ENCODE measurements at regions not wholly inside any gene's neighbourhood (a gene's known extent, or its start where the extent isn't known, plus 50 kb on each side); places are given as distances from the start of the nearest gene placed in this dataset.
A peak's percentile ranks its signal among the peaks of the same experiment; 100 is the strongest.
"Not testable (repeated sequence)": the region's sequence is repeated elsewhere in the genome, so short reads cannot be mapped to it uniquely, and the experiment has no call there.

DNA sequence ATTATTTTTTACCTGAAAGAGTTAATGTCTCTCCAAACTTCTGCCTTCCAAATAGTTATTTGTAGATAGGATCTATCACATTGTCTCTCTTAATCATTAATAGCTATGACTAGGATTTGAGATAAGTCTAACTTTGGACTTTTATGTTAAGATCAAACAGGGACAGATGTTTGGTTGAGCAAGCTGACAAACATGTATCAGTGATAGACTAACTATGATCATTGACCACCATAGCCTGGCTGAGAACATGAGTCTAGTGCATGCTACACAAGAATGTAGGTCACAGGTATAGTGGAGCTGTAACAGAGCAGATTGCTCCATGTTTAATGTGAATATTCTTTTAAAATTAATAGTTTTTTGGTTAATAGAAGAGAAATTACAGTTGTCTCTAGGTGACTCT, 52.0 kb downstream of the SYT15B start:
- not testable (repeated sequence) for H3K9me3 Mint-ChIP-seq; H3K27ac Mint-ChIP-seq; H3K36me3 Mint-ChIP-seq; ATAC-seq; DNase-seq (ENCODE audit: low spot score in 2 of 2)

DNA sequence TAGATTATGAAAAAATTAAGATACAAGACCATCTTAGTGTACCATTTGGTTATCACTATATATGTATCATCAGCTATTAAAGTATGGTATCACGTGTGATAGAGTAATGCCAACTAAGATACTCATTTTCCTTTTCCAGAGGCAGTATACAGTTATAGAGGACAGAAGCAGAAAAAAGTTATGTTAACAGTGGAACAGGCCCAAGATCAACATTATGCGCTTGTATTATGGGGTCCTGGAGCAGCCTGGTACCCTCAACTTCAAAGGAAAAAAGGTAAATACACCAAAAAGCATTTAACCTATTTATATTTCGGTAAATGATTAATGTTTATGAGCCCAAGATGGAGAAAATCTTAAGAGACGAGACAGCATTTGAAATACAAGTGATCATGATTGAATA, 52.9 kb downstream of the SYT15B start:
- not testable (repeated sequence) for ATAC-seq; H3K27ac Mint-ChIP-seq; DNase-seq (ENCODE audit: low spot score in 2 of 2); H3K36me3 Mint-ChIP-seq; H3K9me3 Mint-ChIP-seq

DNA sequence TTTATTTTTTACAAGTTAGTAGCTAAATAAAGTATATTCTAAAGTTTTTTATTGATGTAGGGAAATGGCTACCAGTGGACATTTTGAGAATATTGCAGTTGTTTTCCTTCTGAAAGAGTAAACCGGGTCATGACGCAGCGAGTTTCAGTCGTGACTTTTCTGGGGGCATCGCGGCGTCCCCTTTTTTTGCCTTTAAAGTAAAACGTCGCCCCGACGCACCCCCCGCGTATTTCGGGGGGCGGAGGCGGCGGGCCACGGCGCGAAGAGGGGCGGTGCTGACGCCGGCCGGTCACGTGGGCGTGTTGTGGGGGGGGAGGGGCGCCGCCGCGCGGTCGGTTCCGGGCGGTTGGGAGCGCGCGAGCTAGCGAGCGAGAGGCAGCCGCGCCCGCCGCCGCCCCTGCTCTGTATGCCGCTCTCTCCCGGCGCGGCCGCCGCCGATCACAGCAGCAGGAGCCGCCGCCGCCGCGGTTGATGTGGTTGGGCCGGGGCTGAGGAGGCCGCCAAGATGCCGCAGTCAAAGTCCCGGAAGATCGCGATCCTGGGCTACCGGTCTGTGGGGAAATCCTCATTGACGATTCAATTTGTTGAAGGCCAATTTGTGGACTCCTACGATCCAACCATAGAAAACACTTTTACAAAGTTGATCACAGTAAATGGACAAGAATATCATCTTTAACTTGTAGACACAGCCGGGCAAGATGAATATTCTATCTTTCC, 57.5 kb downstream of the SYT15B start:
- DNase-seq (ENCODE audit: low spot score in 2 of 2), result peak in 1 of 2 donors; percentile 54
- not testable (repeated sequence) for H3K36me3 Mint-ChIP-seq, H3K9me3 Mint-ChIP-seq, H3K27ac Mint-ChIP-seq
- ATAC-seq, result peak; percentile 98

DNA sequence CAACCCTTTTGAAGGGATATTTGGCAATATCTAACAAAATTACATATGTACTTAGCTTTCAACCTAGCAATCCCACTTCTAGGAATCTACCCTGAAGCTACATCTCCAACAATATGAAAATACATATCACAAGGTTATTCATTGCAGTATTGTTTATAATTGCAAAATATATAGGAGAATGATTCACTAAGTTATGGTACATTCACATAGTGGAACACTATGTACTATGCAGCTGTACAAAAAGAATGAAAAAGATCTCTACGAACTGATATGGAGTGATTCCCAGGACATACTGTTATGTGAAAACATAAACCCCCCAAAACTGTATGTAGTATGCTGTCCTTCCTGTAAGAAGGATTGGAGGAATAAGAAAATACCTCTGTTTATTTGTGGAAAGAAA, 62.1 kb downstream of the SYT15B start:
- not testable (repeated sequence) for H3K27ac Mint-ChIP-seq, H3K9me3 Mint-ChIP-seq

DNA sequence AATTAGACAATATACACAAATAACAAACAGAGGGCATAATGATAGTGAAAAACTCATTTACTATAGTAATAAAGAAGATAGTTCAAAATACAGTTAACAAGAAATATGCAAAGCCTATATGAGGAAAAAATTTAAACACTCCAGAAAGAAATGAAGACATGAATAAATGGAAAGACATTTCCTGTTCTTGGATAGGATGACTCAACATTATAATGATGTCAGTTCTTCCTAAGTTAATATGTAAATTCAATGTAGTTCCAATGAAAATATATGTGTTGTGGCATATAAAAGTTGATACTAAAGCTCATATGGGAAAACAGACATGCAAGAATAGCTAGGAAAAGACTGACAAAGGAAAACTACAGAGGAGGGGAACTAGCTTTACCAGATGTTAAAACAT, 63.5 kb downstream of the SYT15B start:
- H3K36me3 Mint-ChIP-seq; H3K27ac Mint-ChIP-seq; ATAC-seq; DNase-seq (ENCODE audit: low spot score in 2 of 2); H3K9me3 Mint-ChIP-seq: not testable (repeated sequence)

More for the DNA sequence above, 62.1 kb downstream of the SYT15B start:
- DNase-seq (ENCODE audit: low spot score in 2 of 2); H3K36me3 Mint-ChIP-seq; ATAC-seq: not testable (repeated sequence)

- not testable (repeated sequence) for DNase-seq (ENCODE audit: low spot score in 2 of 2); H3K9me3 Mint-ChIP-seq; H3K27ac Mint-ChIP-seq; H3K36me3 Mint-ChIP-seq; ATAC-seq
Measured at GRCh38 chr10:47696170-47696569, 67.2 kb downstream of the SYT15B start.

- H3K27ac Mint-ChIP-seq; ATAC-seq; DNase-seq (ENCODE audit: low spot score in 2 of 2); H3K9me3 Mint-ChIP-seq; H3K36me3 Mint-ChIP-seq: not testable (repeated sequence)
Measured at GRCh38 chr10:47695149-47695548, 68.2 kb downstream of the SYT15B start.

GRCh38 chr10:47690304-47690703, 73.1 kb downstream of the SYT15B start:
- not testable (repeated sequence) for H3K9me3 Mint-ChIP-seq; H3K27ac Mint-ChIP-seq; DNase-seq (ENCODE audit: low spot score in 2 of 2); H3K36me3 Mint-ChIP-seq; ATAC-seq

DNA sequence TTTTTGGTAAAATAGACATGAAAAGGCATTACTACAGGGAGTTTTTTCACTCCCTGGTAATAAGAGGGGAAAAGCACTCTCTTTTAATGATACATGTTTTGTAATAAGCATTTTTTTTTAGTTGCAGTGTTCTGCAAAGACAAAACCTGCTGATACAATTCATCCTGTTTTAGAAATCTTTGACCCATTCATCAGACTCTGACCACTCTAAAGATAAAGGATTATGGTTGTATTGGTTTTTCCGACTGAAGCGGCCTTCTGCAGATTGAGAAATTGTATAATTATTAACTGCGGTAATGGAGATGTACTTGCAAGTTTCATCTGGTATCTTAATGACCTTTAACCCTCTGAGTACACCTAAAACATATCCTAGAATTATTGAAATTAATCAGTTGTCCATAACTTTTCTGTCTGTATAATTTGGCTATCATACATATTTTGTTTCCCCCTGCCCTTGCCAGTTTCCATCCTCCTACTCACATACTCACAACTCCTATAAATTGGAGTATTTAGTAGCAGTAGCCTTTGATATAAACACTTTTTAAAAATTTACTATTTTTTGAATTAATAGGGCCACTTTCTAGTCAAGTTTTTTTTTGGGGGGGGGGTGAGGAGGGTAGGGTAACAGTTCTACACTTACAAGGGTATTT, 79.4 kb downstream of the SYT15B start:
- not testable (repeated sequence) for H3K27ac Mint-ChIP-seq; ATAC-seq; H3K36me3 Mint-ChIP-seq; H3K9me3 Mint-ChIP-seq; DNase-seq (ENCODE audit: low spot score in 2 of 2)

GRCh38 chr10:47681638-47681990, 81.8 kb downstream of the SYT15B start:
- H3K9me3 Mint-ChIP-seq; ATAC-seq; H3K27ac Mint-ChIP-seq; DNase-seq (ENCODE audit: low spot score in 2 of 2); H3K36me3 Mint-ChIP-seq: not testable (repeated sequence)

DNA sequence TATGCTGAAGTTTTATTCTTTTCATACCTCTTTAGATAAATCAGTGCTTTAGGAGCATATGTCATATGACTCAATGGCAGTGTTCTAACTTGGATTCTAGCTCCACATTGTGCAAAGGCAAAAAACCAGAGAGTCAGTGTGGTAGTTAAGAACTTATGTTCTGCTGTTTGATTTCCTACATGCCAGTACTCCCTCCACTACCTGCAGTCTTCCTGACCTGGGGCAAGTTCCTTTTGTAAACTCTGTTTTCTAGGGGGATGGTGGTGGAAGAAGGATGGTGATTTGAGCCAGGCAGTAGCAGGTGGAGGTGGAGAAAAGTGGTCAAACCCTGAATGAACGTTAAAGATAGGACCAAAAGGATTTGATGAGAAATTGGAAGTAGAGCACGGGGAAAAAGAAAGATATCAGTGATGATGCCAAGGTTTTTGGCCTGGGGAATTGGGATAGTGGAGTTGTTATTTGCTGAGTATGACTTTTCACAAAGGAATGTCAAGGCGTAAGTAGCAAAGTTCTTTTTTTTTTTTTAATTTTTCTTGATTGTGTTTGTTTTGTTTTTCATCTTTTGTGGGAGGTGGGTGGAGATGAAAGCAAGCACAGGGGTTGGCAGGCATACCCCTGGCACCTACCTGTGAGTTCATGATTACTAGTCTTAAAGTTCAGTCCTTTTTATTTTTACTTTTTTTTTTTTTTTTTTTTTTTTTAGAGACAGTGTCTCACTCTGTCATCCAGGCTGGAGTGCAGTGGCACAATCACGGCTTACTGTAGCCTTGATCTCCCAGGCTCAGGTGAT, 82.3 kb downstream of the SYT15B start:
- not testable (repeated sequence) for H3K36me3 Mint-ChIP-seq

GRCh38 chr10:47676102-47676501, 87.3 kb downstream of the SYT15B start:
- not testable (repeated sequence) for H3K9me3 Mint-ChIP-seq; H3K36me3 Mint-ChIP-seq; DNase-seq (ENCODE audit: low spot score in 2 of 2); H3K27ac Mint-ChIP-seq; ATAC-seq

More for the DNA sequence above, 82.3 kb downstream of the SYT15B start:
- not testable (repeated sequence) for DNase-seq (ENCODE audit: low spot score in 2 of 2); H3K27ac Mint-ChIP-seq; H3K9me3 Mint-ChIP-seq; ATAC-seq

GRCh38 chr10:47675577-47675976, 87.8 kb downstream of the SYT15B start:
- not testable (repeated sequence) for ATAC-seq; DNase-seq (ENCODE audit: low spot score in 2 of 2); H3K27ac Mint-ChIP-seq; H3K9me3 Mint-ChIP-seq; H3K36me3 Mint-ChIP-seq

GRCh38 chr10:47673128-47673527, 90.3 kb downstream of the SYT15B start:
- not testable (repeated sequence) for H3K36me3 Mint-ChIP-seq; H3K9me3 Mint-ChIP-seq; H3K27ac Mint-ChIP-seq; DNase-seq (ENCODE audit: low spot score in 2 of 2); ATAC-seq

DNA sequence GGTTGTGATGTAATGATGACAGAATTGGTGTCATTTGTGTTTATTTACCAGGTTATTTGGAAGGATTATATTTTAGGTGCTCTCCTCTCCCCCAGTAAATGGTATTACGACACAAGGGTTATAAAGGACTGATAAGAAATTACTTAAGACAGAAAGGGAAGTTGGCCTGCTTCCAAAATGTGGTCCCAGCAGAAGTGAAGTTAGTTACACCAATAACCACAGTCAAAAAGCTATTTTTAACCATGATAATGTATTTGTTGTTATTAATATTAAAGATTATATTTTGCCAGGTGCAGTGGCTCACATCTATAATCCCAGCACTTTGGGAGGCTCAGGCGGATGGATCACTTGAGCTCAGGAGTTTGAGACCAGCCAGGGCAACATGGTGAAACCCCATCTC, 92.5 kb downstream of the SYT15B start:
- ATAC-seq, H3K36me3 Mint-ChIP-seq, H3K27ac Mint-ChIP-seq: not testable (repeated sequence)

GRCh38 chr10:47661955-47662577, 101.3 kb downstream of the SYT15B start:
- H3K27ac Mint-ChIP-seq; DNase-seq (ENCODE audit: low spot score in 2 of 2): not testable (repeated sequence)

More for the DNA sequence above, 92.5 kb downstream of the SYT15B start:
- not testable (repeated sequence) for DNase-seq (ENCODE audit: low spot score in 2 of 2); H3K9me3 Mint-ChIP-seq

DNA sequence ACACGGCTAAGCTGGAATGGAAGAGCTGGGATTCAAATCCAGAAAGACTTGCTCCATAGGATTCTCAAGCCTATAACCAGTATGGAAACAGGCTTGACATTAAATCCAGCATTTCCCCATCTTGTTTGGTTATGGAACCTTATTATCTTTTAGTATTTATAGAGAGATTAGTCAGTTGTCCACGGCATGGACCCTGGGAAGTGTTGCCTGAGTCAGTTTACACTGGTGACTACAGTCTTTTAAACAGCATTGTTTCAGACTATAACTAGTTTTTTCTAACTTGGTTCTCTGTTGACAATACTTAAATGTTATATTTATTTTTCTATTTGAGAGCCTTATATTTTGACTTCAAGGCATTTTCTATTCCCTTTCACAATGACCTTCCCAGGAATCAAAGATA, 106.7 kb downstream of the SYT15B start:
- H3K27ac Mint-ChIP-seq; DNase-seq (ENCODE audit: low spot score in 2 of 2); H3K36me3 Mint-ChIP-seq; ATAC-seq; H3K9me3 Mint-ChIP-seq: not testable (repeated sequence)

More at GRCh38 chr10:47661955-47662577, 101.3 kb downstream of the SYT15B start:
- not testable (repeated sequence) for ATAC-seq, H3K36me3 Mint-ChIP-seq, H3K9me3 Mint-ChIP-seq

Data from activated naive CD4-positive, alpha-beta T cell treated with anti-CD3 and anti-CD28 coated beads, Interleukin-2, amount 50 U/mL, for 72 hours (primary cell).